Thoracic aorta (tissue), 2 donors: ENCODE measurements at regions not wholly inside any gene's neighbourhood (a gene's known extent, or its start where the extent isn't known, plus 50 kb on each side); places are given as distances from the start of the nearest gene placed in this dataset.

Experiments used
- ATAC-seq: fragments of 150-250 bp; one replicate; pipeline ENCODE4 v1.8.0; 2017; ENCODE audit warnings: low read depth; ENCODE audit not compliant: insufficient number of reproducible peaks, low FRiP score
- DNase-seq: peaks from one replicate; pipeline ENCODE4 v3.0.0-alpha.2; 2020; ENCODE audit warnings: low spot score
- H3K27ac ChIP-seq, 2 donors: fragments of 200-600 bp; sonication (generic); 1 replicate in 1 of 2; 2 replicates in 1 of 2; pipeline ENCODE4 v1.5.1; 2016; ENCODE audit warnings: mild to moderate bottlenecking in 2 of 2, moderate library complexity in 2 of 2
- H3K27me3 ChIP-seq: fragments of 200-600 bp; sonication (generic); replicated peaks from 2 replicates; pipeline ENCODE4 v1.6.0; 2016; ENCODE audit warnings: mild to moderate bottlenecking; ENCODE audit not compliant: insufficient read depth
- H3K36me3 ChIP-seq: fragments of 200-600 bp; sonication (generic); one replicate; pipeline ENCODE4 v1.5.1; 2016
- H3K4me1 ChIP-seq, 2 donors: fragments of 200-600 bp; sonication (generic); 1 replicate in 1 of 2; 2 replicates in 1 of 2; pipeline versions ENCODE4 v1.5.1 to v1.6.0; 2016; ENCODE audit warnings: low read depth in 2 of 2, mild to moderate bottlenecking in 1 of 2; ENCODE audit not compliant: control insufficient read depth in 1 of 2
- H3K4me3 ChIP-seq: fragments of 200-600 bp; sonication (generic); 2 replicates; pipeline ENCODE4 v1.5.1; 2016; ENCODE audit warnings: mild to moderate bottlenecking
- H3K9me3 ChIP-seq: fragments of 200-600 bp; sonication (generic); 2 replicates; pipeline ENCODE4 v1.5.1; 2016
- TF ChIP-seq, protein P1 (sequence below): fragments of 200-600 bp; sonication (generic); IDR thresholded peaks from one replicate; pipeline ENCODE4 v1.5.1; 2019; ENCODE audit warnings: antibody characterized with exemption

DNA sequence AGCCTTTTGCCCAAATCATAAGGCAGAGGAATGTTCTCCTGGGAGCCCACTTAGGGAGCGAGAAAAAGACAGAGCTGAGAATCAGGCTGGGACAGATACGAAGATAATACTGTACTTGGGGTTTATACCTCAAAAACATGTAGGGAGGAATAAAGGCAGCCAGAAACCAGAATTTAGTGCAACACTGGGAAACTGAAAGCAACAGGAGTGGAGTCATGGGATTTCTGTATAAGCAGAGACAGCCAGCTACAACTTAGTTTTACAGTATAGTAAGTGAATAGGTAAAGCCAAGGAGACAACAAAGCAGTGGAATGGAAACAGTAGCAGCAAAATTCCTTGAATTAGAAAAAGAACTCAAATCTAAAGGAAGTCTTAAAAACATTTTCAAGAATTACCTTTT lies 413.2 kb downstream of the FAT4 start:
- Histone ChIP-seq H3K27me3 (no peaks in the 10 kb centered on the region), H3K36me3 (no peaks in the 10 kb centered on the region), H3K4me3 (no peak overlapping the region), H3K27ac (no peak overlapping the region), H3K4me1 (no peaks in the 10 kb centered on the region), H3K9me3 (no peaks in the 10 kb centered on the region)
- no peak for ATAC-seq
- DNase-seq, result no peak
- TF ChIP-seq, protein P1, sequence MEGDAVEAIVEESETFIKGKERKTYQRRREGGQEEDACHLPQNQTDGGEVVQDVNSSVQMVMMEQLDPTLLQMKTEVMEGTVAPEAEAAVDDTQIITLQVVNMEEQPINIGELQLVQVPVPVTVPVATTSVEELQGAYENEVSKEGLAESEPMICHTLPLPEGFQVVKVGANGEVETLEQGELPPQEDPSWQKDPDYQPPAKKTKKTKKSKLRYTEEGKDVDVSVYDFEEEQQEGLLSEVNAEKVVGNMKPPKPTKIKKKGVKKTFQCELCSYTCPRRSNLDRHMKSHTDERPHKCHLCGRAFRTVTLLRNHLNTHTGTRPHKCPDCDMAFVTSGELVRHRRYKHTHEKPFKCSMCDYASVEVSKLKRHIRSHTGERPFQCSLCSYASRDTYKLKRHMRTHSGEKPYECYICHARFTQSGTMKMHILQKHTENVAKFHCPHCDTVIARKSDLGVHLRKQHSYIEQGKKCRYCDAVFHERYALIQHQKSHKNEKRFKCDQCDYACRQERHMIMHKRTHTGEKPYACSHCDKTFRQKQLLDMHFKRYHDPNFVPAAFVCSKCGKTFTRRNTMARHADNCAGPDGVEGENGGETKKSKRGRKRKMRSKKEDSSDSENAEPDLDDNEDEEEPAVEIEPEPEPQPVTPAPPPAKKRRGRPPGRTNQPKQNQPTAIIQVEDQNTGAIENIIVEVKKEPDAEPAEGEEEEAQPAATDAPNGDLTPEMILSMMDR, result no peak

DNA sequence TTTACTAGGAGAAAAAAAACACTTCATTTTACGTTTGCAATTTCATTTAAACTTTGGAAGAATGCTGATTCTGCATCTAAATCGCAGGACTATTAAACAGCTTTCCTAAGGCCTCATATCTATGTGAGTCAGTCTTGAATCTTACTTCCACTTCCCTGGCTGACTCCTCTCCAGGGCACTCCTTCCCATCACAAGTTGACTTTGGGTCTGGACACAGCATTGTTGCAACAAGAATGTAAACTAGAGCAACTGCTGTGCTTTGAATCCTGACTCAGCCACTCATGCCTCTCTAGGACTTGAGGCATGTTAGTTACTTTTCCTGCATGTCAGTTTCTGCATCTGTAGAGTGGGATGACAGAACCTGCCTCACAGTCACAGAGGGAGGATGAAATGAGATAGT lies 413.8 kb downstream of the FAT4 start:
- H3K9me3 ChIP-seq, result no peaks in the 10 kb centered on the region
- DNase-seq, result no peak
- H3K4me1 ChIP-seq, result no peaks in the 10 kb centered on the region
- ATAC-seq, result no peak
- no peak overlapping the region for H3K27ac ChIP-seq
- no peak overlapping the region for H3K4me3 ChIP-seq
- H3K36me3 ChIP-seq, result no peaks in the 10 kb centered on the region
- TF ChIP-seq, protein P1, result no peak
- H3K27me3 ChIP-seq, result no peaks in the 10 kb centered on the region

DNA sequence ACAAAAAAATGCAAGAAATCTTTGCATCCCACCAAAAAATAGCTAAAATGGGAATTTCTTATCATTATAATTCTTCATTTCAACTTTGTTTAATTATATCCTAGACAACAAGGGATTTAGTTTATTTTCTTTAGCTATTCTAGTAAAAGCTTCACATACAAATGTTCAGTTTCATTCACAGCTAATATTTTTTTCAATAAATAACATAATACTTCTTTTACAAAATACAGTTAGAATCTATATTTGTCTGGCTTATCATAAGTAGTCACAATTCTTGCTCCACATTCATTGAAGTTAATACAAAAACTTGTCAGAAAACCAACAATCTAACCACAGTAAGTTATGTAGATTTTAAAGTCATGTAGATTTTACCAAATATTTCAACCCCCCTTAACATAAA lies 414.4 kb downstream of the FAT4 start:
- Histone ChIP-seq H3K36me3 (no peaks in the 10 kb centered on the region), H3K27ac (no peak overlapping the region), H3K27me3 (no peaks in the 10 kb centered on the region), H3K4me1 (no peaks in the 10 kb centered on the region), H3K9me3 (no peaks in the 10 kb centered on the region), H3K4me3 (no peak overlapping the region)
- no peak for DNase-seq
- TF ChIP-seq, protein P1, result no peak
- no peak for ATAC-seq

DNA sequence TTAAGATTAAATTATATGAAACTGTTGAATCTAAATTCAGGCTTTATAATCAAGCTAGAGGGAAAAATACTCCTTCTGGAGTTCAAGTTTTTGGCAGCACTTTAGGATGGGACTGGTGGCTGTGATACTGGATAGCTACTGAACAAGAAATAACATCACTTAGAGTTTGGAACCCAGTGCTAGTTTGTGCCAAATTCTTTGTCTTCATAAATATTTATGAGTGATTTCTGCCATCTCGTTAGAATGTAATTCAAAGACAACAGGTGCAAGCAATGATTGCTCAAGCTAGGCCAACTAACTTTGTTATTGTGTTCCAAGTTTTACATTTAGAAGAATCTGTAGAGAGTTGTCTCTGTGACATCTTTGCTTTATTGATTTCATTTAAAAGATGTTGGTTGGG lies 417.9 kb downstream of the FAT4 start:
- Histone ChIP-seq H3K4me1 (no peaks in the 10 kb centered on the region), H3K36me3 (no peaks in the 10 kb centered on the region), H3K9me3 (no peaks in the 10 kb centered on the region), H3K27ac (no peak overlapping the region), H3K27me3 (no peaks in the 10 kb centered on the region), H3K4me3 (no peak overlapping the region)
- ATAC-seq, result no peak
- TF ChIP-seq, protein P1, result no peak
- no peak for DNase-seq

DNA sequence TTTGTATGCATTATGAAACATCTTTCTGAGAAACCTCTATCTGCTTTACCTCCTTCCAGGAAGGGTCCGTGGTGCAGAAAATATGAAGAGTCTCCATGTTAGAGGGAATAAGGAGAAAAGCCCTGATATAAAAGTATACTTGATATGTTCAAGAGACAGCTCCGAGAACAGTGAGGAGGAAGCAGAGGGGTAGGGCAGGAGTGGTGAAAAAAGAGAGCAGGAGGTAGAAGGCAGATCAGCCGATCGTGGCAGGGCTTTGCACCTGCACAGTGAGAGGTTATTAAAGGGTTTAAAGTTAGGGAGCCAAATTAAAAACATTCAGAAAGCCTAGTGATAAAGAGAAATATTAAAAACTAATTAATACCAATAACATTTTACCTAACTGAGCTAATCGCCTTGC lies 419.7 kb downstream of the FAT4 start:
- TF ChIP-seq, protein P1, result no peak

More for the DNA sequence above, 419.7 kb downstream of the FAT4 start:
- peaks cover 0 to 7% of the 10 kb centered on the region in 2 donors for H3K4me1 ChIP-seq
- DNase-seq (no peak), ATAC-seq (no peak)
- H3K36me3 ChIP-seq, result no peaks in the 10 kb centered on the region
- H3K27me3 ChIP-seq, result no peaks in the 10 kb centered on the region
- H3K4me3 ChIP-seq, result no peak overlapping the region
- no peak overlapping the region for H3K27ac ChIP-seq
- H3K9me3 ChIP-seq, result no peaks in the 10 kb centered on the region
